Left colon (tissue), 2 donors: ENCODE measurements at regions not wholly inside any gene's neighbourhood (a gene's known extent, or its start where the extent isn't known, plus 50 kb on each side); places are given as distances from the start of the nearest gene placed in this dataset.

Experiments used
- ATAC-seq: fragments of 200-7000 bp; cut with Tn5 transposase; one replicate; pipeline ENCODE4 v1.9.1; 2020; ENCODE audit warnings: mild to moderate bottlenecking, moderate library complexity
- DNase-seq, 2 donors: peaks; one replicate each; pipeline ENCODE4 v3.0.0-alpha.2; 2020
- intact Hi-C, 2 donors: fragments of 100-400 bp; cut with DNase I in 1 of 2; cut with micrococcal nuclease in 1 of 2; formaldehyde crosslinking; loops; one replicate each; pipeline versions ENCODE4 v1.11.2 to v1.14.0; 2022; cut with DNase I, micrococcal nuclease
- donor health status: DM: no; HTN: no; CAD: no.
- donor health status: DM: yes; HTN: yes; CAD: no.

GRCh38 chr14:76599141-76599540, 162.1 kb upstream of the VASH1 start:
- DNase-seq (no peak), ATAC-seq (no peak)
- intact Hi-C loops = no loop called here

DNA sequence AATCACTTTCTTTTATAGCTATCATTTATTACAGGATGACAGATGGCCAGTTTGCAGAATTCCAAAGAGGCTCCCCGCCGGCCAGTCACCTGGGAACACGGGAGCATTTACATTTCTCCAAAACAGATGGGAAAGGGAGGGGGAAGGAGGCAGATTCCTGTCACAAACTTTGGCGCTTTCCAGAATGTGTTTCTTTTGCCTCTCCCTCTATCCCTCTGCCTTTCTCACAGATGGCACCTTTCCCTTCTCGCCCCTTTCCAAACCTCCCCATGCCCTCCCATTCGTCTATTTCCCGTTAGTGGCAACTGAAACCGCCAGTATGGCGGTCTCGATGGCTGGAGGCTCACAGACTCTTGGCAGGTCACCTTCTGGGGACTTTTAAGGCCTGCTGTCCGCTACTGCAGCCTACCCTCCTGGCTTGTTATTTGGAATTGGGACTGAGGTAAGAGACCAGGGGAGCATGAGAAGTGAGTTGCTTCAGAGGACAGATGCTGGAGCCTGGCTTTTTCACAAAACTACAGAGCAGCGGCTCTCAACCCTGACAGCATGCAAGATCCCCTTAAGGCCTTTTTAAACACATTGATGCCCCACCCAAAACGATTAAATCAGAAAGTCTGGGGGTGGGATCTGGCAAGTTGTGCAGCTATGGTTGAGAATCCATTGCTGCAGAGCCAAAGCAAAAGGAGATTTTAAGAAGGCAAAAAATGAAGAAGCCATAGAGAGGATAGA, 161.5 kb upstream of the VASH1 start:
- no peak for DNase-seq
- intact Hi-C loops = no loop called here
- no peak for ATAC-seq

DNA sequence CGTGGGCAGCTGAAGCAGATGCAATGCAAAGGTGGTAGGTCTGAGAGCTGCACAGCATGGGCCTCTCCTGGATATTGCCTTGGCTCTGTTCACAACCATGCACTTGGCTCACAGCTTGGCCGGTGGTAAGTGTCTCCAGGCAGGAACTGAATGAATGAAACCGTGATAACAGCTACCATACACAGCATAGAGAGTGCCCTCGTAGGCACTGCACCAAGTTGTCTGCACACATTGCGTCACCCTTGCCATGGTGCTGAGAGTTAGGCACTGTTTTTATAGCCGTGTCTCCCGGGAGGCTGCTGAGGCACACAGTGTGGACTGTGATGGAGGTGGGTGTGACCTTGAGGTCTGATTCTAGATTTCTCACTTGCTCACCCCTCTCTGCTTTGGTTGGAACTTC, 157.6 kb upstream of the VASH1 start:
- ATAC-seq = no peak
- DNase-seq = no peak
- intact Hi-C loops = no loop called here

- intact Hi-C loops = no loop called here
- ATAC-seq (no peak), DNase-seq (no peak)
Measured at GRCh38 chr14:76607510-76607909, 153.8 kb upstream of the VASH1 start.

- no peak for DNase-seq
- no peak for ATAC-seq
- intact Hi-C loops = no loop called here
Measured at GRCh38 chr14:76612654-76613053, 148.6 kb upstream of the VASH1 start.

GRCh38 chr14:76613616-76614015, 147.7 kb upstream of the VASH1 start:
- intact Hi-C loops = no loop called here
- DNase-seq = no peak
- no peak for ATAC-seq

GRCh38 chr14:76615331-76615730, 145.9 kb upstream of the VASH1 start:
- intact Hi-C loops = no loop called here
- ATAC-seq = no peak

DNA sequence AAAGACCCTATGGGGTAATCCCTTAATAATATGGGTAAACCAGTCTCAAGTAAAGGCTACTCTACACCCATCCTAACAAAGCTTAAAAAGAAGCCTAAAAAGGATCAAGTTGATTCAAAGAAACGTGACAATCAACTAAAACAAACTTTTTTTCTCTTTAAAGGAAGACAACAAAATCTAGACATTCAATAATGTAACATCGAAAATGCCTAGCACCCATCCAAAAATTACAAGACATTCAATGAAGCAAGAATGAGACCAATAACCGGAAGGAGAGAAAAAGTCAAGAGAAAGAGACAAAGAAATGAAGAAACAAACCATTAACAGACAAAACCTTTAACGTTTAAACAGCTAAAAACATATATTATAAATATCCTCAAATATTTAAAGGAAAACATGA, 143.8 kb upstream of the VASH1 start:
- no peak for DNase-seq
- no peak for ATAC-seq
- intact Hi-C loops = no loop called here

More at GRCh38 chr14:76615331-76615730, 145.9 kb upstream of the VASH1 start:
- DNase-seq = no peak

GRCh38 chr14:76636602-76637001, 124.7 kb upstream of the VASH1 start:
- ATAC-seq (no peak), DNase-seq (no peak)
- intact Hi-C loops = no loop called here

DNA sequence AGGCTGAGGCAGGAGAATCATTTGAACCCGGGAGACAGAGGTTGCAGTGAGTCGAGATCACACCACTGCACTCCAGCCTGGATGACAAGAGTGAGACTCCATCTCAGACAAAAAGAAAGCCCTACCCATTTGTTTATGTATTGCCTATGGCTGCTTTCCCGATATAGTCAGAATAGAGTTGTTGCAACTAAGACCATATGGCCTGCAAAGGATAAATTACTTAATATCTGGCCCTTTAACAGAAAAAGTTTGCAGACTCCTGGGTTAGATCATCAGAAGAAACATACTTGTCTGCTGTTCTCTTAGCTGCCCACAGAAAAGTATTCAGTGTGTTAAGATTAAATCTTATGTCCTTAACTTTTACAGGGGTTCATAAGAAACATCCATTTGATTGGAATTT, 122.4 kb upstream of the VASH1 start:
- ATAC-seq = no peak
- DNase-seq = no peak
- intact Hi-C loops = no loop called here

DNA sequence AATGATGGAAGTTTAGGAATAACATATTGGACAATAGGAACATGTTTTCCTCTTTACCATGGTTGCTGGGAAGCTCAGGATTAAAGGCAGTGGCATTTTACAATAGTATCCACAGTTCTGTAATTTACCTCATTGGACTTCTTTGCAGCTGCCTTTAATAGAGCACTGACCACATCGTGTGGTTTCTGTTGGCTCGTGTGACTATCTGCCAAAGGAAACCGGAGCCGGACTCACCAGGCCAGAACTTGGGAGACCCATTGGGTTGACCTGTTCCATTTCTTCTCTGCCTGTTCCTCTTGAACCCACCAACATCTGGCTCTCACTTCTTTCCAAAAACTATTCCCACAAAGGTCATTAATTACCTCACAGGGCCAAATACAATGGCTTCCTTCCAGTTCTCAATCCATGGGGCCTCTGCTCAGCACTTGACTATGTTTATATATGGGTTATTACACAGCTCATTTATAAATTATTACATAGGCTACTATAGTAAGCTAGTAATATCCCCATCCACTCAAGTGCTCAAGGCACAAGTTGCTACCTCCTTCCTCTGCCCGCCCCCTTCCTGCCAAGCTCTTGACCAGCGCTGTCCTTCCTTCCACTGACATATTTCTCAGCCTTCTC, 121.5 kb upstream of the VASH1 start:
- intact Hi-C loops = no loop called here
- DNase-seq (no peak), ATAC-seq (no peak)

DNA sequence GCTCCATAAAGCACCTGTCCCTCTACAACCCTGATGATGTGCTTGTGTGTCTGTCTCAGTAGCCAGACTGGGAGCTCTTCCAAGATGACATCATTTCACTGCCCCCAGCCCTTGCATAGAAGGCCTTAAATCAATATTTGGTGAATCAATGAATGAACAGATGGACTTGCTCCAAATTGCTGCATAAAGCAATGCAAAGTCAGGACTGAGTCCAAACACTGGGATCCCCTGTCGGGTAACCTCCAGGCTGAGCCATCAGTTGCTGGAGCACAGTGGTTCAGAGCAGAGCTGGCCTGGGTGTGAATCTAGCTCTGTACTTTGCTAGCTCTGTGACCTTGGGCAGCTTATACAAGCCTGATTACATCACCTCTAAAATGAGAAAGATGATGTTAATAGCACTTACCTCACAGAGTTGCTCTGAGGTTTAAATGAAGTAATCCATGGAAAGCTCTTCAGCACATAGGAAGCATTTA, 120.3 kb upstream of the VASH1 start:
- ATAC-seq = no peak
- no peak for DNase-seq
- intact Hi-C loops = no loop called here

DNA sequence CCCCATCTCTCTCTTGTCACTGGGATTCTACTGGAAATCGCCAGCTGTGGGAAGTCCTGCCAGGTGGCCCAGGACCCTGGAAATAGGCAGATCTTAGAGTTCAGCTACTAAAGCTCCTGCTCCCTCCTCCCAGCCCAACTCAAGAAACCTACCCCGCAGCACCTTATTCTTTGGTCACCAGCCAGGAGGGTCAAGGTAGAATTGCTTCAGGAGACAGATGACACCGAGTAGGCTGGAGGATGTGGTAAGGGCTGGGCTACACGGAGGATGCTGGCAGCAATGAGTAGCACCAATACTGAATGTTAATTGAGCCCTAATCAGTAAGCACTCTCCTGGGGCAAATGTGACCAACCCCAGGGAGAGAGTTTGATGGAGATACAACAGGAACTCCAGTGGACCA, 119.7 kb upstream of the VASH1 start:
- intact Hi-C loops = no loop called here
- ATAC-seq (no peak), DNase-seq (no peak)

DNA sequence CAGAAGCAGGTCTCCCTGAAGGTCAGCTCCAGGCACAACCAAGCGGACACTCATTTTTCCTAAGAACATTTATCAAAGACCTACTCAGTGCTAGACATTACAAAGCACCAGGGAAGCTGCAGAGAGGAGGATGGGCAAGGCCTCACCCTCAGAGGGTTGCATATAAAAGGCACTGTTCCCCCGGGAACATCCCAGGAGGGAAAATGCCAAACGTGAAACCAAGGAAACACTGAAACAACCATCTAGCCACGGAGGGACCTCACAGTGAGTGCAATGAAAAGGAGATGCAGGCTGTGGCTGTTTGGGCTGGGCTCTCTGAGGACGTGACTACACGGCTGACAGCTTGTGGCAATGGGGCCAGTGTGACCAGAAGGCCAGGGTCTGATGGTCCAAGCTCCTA, 117.4 kb upstream of the VASH1 start:
- intact Hi-C loops = no loop called here
- ATAC-seq = no peak
- DNase-seq = no peak

DNA sequence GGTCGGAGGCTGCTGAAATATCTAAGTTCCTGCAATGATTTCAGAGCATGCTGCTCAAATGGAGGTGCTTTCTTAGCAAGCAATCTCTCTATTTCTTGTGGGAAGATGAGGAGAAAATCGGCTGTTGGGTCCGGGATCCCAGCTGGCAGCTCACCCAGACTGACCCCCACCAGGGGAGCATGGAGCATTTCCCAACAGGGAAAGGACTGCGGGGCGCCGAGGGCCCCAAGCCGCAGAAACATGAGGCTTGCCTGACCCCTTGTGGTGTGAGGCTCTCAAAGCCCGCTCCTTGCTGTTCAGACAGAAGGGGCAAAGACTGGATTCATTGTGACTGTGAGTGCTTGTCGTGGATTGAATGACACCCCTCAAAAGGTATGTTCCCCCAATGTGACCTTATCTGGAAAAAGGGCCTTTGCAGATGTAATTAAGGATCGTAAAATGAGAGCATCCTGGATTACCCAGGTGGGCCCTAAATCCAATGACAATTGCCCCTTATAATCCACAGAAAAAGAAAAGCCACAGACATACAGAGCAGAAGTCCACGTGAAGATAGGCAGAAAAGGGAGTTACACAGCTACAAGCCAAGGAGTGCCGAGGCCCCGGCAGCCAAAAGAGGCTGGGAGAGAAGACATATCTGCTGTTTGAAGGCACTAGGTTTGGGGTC, 116.3 kb upstream of the VASH1 start:
- ATAC-seq (no peak), DNase-seq (peak in 1 of 2 donors; percentile 13)
- intact Hi-C loops = loop anchor here in 1 of 2 donors (5.0 kb wide), 2 partner anchors 188 to 593 kb away; no protein-coding TSS in a partner anchor

DNA sequence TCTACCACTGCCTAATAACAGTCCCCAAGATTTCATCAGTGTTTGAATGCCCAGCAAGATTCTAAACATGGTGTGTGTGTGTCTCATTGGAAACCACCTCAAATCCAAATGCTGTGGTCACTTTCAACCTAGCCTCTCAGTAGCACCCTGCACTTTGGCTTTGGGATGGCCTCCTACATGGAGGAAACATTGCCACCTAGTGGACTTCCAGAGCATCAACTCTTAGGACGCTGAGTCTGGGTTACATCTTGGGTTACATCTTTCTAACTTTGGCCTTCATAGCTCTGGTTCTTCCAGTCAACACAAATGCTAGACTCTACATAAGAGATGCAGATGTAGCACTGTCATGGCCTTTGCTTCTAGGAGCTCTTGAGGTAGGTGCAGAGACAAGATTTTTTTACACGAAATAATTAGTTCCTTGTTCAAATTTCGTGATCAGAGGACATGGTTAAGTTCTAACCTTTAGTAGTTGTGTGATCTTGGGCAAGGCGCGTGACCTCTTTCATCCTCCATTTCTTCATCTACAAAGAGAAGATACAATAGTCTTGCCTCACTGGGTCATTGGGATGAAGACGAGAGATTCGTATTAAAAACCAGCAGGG, 113.5 kb upstream of the VASH1 start:
- peak; percentile 60 for ATAC-seq
- no peak for DNase-seq
- intact Hi-C loops = loop anchor here in 1 of 2 donors (5.0 kb wide), 2 partner anchors 190 to 595 kb away; no protein-coding TSS in a partner anchor

GRCh38 chr14:76651410-76652055, 109.7 kb upstream of the VASH1 start:
- ATAC-seq = no peak
- intact Hi-C loops = loop anchor here in 1 of 2 donors (10.0 kb wide), 1 partner anchor 207 kb away; no protein-coding TSS in a partner anchor
- DNase-seq = no peak

DNA sequence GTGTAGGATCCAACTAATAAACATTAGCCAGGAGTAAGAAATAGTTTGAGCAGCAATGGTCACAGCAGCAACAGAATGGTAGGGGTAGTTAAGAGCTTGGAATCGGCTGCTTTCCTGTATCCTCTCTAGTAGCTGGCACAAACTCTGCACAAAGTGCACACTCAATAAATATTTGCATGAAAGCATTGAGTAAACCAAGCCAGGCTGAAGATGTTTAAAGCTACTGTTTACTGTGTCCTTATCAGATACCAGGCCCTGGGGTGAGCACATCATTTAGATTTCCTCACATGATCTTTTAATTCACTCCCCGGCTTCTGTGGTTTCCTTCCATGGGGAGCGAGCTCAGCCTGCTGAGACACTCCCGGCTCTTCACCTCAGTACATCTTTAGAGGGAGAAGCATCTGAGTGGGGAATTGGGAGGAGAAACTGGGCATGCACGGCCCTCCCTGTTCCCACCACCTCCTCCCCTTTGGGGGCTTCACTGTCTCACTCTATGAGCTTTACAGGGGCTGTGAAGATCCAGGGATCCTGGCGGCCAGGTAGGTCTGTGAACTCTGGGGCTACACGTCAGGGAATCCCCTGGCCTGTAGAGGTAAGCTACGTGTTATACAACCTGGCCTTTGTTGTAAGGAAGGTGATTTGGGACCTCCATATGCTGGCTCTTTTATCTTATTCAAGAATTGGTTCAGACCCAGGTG, 107.2 kb upstream of the VASH1 start:
- no peak for ATAC-seq
- intact Hi-C loops = loop anchor here in 1 of 2 donors (10.0 kb wide), 1 partner anchor 209 kb away; no protein-coding TSS in a partner anchor

More for the DNA sequence above, 107.2 kb upstream of the VASH1 start:
- DNase-seq = no peak
